LNCAP (cell line): ENCODE measurements at regions not wholly inside any gene's neighbourhood (a gene's known extent, or its start where the extent isn't known, plus 50 kb on each side); places are given as distances from the start of the nearest gene placed in this dataset.

Experiments used
- CTCF ChIP-seq: fragments of 450-650 bp; IDR thresholded peaks from 2 replicates; pipeline ENCODE4 v1.5.1; 2017; ENCODE audit warnings: mild to moderate bottlenecking

DNA sequence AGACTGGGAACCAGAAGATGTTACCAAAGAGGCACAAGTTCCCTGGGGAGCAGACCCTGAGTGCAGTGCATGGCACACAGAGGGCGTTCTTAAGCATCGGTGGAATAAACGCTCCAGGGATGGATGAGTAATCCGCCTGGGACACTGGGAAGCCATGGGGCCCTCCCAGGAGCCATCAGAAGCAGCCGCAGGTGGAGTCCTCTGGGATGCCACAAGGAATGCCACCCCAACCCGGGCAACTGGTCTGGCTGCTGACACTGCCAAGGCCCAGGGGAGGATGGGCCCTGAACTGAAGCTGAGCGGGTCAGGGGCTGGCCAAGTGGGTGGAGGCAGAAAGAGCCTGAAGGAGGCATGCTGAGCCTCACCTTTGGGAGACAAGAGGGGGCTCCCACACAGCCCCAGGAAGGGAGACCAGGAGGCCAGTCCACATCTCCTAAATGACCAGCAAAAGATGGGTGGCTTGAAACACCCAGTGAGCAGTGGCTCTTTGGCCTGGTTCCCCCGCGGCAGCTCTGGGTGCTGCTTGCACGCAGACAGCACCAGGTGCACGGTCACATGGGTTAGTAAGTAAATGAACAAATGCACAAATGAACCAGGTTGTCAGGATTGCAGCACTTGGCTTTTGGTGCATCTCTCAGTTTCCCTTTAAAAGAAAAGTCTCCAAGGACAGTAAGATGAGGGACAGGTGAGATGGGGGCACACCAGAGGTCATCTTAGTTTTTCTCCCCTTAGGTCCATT lies 141.3 kb upstream of the ZMIZ1 start:
- no peak for TF ChIP-seq CTCF

DNA sequence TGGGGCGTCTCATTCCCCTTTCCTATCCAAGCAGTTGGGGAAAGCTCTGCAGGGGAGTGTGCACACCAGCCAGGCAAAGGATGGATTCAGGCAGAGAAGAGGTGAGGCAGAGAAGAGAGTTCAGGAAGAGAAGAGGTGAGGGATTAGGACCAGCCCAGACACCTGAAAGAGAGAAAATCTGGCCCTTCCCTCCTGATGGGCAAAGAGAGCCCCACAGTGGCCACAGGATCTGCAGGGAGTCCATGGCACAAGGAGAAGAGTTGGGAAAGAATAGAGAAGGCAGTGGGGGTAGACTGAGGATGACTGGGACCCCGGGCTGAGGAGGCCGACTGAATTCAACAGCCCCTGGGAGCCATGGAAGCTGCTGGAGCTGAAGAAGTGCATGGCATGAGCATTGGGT lies 140.4 kb upstream of the ZMIZ1 start:
- no peak for TF ChIP-seq CTCF

- no peak for TF ChIP-seq CTCF
Observed at GRCh38 chr10:78929541-78929940, 139.2 kb upstream of the ZMIZ1 start.

DNA sequence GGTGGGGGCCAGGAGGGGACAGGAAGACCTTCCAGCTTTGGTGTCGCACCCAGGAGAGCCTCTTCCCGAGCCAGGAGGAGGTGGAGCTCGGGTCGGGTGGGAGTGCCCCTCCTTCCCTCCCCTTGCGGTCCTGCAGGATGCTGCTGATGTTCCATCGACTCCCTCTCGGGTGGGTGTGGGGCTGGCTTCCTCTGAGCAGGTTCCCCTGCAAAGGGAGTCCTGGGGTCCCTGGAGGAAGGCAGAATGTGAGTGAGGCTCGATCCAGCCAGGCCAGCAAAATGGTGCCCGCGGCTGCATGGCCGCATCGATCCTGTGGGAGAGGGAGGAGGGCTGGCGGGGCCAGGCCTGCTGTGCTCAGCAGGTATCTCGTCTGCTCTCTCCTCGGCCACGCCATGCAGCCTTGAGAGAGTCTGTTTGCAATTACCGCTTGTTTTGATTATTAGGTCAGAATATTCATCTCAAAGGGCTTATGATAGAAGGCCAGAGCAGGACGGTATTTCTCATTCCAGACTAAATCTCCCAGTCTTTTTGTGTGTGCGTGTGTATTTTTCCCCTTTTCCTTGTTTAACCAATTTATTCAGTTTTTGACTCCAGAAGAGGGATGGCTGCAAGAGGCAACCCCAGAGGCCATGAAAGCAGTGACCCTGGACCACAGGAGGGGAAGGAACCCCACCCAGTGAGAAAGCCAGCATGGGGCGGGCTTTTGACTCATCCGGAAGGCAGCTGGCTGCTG lies 137.3 kb upstream of the ZMIZ1 start:
- TF ChIP-seq CTCF, result no peak

GRCh38 chr10:78932054-78932386 lies 136.7 kb upstream of the ZMIZ1 start:
- TF ChIP-seq CTCF, result no peak

GRCh38 chr10:78932861-78933260 lies 135.9 kb upstream of the ZMIZ1 start:
- TF ChIP-seq CTCF, result no peak

GRCh38 chr10:78933828-78934531 lies 134.8 kb upstream of the ZMIZ1 start:
- no peak for TF ChIP-seq CTCF
